WI38 (cell line): ENCODE measurements at regions not wholly inside any gene's neighbourhood (a gene's known extent, or its start where the extent isn't known, plus 50 kb on each side); places are given as distances from the start of the nearest gene placed in this dataset.

Experiments used
- H3K4me3 ChIP-seq: 2 replicates; pipeline ENCODE4 v1.5.1; 2011; ENCODE audit warnings: low read depth, mild to moderate bottlenecking, control low read depth, low read length
- TF ChIP-seq, protein P1 (sequence below): IDR thresholded peaks from 2 replicates; pipeline ENCODE4 v1.5.1; 2012; ENCODE audit warnings: low read depth, mild to moderate bottlenecking, control low read depth, low read length

DNA sequence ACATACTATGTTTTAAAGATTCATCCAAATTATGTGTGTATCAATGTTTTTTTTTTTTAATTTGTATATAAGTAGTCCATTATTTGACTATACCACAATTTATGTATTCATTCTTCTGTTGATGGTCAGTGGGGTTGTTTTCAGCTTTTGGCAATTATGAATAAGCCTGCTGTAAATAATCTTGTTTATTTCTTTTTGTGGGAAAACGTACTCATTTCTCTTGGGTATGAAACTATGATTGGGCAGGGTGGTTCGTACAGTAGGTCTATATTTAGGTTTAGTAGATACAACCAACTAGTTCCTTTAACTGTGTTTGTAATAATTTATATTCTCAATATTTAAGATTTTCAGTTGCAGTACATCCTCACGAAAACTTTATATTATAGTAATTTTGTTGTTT lies 329.2 kb downstream of the LPIN1 start:
- H3K4me3 ChIP-seq: no peak overlapping the region
- TF ChIP-seq, protein P1, sequence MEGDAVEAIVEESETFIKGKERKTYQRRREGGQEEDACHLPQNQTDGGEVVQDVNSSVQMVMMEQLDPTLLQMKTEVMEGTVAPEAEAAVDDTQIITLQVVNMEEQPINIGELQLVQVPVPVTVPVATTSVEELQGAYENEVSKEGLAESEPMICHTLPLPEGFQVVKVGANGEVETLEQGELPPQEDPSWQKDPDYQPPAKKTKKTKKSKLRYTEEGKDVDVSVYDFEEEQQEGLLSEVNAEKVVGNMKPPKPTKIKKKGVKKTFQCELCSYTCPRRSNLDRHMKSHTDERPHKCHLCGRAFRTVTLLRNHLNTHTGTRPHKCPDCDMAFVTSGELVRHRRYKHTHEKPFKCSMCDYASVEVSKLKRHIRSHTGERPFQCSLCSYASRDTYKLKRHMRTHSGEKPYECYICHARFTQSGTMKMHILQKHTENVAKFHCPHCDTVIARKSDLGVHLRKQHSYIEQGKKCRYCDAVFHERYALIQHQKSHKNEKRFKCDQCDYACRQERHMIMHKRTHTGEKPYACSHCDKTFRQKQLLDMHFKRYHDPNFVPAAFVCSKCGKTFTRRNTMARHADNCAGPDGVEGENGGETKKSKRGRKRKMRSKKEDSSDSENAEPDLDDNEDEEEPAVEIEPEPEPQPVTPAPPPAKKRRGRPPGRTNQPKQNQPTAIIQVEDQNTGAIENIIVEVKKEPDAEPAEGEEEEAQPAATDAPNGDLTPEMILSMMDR: no peak

DNA sequence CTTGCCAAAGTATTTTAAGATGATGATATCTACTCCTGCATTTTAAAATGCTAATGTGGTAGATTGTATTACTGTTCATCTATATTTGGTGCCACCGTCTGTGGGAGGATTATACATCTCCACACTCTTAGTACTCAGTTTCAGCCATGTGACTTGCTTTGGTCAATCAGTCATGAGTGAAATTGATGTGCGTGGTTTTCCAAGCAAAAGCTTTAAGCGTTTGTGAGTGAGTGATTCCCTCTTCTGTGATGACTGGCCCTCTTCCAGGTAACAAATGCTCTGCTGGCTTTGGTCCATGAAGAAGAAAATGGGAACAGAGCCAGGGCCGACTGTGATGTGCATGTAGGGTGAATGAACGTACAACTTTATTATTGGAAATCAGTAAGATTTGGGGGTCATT lies 330.4 kb downstream of the LPIN1 start:
- no peak overlapping the region for H3K4me3 ChIP-seq
- TF ChIP-seq, protein P1: no peak

DNA sequence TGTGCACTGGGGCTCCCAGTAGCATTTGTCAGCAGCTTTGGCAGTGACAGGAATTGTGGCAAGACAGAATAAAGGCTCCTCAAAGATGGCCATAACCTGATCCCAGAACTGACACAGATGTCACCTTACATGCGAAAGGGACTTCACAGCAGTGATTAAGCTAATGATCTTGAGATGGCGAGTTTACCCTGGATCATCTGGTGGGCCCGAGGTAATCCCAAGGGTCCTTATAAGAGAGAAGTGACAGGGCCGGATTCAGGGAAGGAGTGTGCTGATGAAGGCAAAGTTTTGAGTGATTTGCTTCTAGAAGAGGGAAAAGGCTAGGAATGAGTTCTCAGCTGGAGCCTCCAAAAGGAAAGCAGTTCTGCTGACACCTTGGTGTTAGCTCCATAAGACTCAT lies 333.9 kb downstream of the LPIN1 start:
- TF ChIP-seq, protein P1: no peak
- no peak overlapping the region for H3K4me3 ChIP-seq

DNA sequence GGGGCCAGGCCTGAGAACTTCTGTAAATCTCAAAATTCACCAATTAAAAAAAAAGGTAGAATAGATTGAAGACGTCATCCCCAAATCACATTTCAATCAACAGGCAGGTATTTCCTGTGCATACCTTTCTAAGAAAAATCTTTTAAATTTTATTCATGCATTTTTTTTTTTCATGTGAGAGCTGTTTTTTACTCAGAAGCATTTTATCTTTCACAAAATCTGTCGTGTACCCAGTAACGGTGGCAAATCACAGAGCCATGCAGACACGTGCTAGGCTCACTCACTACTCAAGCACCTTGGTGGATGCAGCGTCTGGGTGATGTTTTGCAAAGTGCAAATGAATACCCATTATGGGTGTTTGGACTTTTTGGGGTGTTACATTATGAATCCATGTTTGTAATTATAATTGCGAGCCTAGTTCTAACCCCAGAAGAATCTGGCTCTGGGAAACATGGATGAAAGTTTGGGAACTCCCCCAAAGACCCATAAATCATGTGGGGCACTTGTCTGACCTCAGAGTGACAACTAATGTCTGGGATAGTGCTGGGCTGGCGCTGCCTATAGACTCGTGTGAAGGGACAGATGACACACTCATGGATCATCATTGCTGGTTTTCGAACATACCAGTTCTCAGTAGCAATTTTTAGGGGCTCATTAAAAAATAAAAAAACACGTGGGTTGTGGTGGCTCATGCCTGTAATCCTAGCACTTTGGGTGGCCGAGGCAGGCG lies 335.2 kb downstream of the LPIN1 start:
- TF ChIP-seq, protein P1: no peak
- no peak overlapping the region for H3K4me3 ChIP-seq

DNA sequence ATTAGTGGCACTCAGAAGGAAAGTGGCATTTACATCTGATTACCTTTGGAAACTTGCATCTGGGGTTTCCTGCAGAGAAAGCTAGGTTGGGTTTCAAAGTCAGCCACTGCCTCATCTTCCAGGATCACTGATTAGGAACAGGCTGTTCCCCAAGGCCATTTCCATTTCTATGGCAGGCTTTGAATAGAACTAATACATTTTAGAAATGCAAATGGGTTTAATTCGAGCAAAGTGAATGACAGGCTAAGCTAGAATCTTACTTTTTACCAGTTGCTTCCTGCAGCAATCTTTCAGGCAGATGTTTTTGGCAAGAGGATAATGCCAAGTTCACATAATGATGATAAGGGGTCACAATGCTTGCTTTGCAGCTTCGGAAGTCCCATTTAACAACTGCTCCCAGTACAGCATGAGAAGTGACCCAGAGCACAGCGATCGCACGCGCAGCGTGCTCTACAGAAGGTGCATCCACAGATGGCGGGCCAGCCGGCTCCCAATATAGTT lies 336.7 kb downstream of the LPIN1 start:
- H3K4me3 ChIP-seq: no peak overlapping the region
- TF ChIP-seq, protein P1: no peak

DNA sequence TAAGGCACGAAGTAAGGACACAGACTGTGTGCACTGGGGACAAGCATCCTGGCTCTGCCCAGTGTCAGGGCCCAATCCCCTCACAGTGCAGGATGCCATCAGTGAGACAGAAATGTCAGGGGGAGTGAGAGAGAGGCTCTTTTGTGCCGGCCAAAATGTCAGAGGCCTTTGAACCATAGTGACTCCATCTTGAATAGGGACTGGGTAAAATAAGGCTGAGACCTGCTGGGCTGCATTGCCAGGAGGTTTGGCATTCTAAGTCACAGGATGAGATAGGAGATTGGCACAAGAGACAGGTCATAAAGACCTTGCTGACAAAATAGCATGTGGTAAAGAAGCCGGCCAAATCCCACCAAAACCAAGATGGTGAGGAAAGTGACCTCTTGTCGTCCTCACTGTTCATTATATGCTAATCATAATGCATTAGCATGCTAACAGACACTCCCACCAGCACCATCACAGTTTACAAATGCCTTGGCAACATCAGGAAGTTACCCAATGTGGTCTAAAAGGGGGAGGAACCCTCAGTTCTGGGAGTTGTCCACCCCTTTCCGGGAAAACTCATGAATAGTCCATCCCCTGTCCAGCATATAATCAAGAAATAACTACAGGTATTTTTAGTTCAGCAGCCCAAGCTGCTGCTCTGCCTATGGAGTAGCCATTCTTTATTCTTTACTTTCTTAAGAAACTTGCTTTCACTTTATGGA lies 337.4 kb downstream of the LPIN1 start:
- no peak overlapping the region for H3K4me3 ChIP-seq
- TF ChIP-seq, protein P1: no peak

DNA sequence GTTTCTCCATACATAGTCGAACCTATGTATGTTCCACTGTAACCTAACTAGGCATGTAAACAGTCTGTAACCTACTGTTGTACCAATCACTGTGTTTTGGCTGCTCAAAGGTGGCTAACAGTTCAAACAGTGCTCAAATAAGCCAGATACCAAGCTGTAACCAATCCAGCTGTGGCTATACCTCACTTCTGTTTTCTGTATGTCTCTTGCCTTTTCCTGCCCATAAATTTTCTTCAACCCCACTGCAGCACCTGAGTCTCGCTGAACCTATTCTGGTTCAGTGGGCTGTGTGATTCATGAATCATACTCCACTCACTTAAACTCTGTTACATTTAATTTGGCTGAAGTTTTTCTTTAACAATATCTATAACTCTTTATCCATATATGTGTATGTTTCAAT lies 340.7 kb downstream of the LPIN1 start:
- no peak overlapping the region for H3K4me3 ChIP-seq
- TF ChIP-seq, protein P1: no peak
